ENCODE measurements at regions not wholly inside any gene's neighbourhood (a gene's known extent, or its start where the extent isn't known, plus 50 kb on each side); places are given as distances from the start of the nearest gene placed in this dataset.
"Not testable (repeated sequence)": the region's sequence is repeated elsewhere in the genome, so short reads cannot be mapped to it uniquely, and the experiment has no call there.

DNA sequence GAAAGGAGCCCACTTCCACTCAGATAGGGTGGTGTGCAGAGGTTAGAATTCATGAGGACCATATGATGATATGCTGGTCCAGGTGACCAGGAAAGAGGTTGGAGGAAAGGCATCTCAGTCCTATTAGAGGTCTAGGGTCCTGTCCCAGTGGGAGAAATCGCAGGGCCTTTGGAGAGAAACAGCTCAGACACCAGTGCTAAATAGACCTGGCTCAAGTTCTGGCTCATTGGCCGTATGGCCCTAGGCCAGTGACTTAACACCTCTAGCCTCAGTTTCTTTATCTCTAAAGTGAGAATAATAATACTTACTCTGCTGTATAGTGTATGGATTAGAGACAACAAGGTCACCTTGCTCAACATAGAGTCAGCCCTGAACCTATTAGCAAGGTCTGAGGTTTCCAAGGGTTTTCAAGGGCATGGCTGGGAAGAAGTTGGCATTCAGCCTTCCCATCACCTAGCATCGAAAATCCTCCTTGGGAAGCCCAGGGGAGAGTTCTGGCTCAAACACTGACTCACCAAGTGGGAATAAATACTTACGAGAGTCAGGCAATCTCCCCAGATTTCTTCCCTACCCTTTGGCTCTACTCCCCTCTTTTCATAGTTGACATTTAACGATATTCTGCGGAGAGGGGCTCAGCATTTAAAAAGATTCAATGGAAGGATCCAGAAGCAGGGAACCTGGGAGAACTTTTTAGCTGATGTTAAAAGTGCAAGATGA lies 473.1 kb upstream of the PODXL start:
- no peak for DNase-seq

DNA sequence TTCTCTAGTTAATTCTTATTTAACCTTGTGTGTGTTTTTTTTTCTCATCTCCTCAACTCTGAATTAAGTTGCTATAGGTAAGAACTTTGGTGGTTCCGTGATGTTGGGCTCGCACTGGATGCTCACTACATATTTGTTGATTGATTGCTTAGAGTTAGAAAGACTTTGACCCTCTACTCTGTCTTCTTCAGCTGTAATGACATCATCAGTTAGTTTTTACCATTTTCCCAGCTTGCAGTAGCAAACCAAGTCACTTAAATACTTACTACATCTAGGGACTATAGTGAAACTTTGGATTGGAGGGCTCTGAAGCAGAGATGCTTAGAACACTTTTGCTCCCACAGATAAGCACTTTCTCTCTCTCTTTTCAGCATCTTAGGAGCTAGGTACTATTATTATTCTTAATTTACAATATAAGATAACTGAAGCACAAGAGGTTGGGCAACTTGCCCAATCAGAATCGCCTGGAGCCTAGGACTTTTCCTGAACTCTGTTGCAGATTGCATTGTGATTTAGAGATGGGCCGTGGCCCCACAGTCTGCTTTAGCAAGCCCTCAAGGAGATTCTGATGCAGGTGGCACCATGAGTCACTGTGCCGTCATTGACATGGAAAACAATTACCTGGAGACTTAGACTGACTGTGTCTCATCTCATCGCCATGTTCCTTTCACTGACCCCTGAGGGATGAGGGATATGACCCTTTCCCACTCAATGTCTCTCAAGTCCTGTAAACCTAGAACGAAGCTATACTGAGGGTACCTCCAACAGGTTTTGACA lies 471.9 kb upstream of the PODXL start:
- no peak for DNase-seq

DNA sequence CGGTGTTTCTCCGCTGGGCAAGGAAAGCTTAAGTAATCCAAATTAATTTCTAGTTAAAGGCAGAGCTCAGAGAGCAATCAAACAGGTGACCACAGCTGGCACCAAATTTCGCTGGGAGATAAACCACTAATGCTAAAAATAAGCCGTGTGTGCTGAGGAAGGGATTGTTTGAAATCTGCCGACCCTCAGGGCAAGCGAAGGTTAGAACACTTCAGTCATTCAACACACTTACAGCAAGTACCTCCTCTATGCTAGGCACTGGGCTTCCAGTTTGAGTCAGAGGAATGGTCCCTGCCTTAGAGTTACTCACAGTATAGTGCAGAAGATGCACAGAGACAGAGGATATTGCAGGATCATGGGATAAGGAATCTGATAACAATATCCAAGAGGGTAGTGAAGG lies 467.9 kb upstream of the PODXL start:
- DNase-seq: no peak

DNA sequence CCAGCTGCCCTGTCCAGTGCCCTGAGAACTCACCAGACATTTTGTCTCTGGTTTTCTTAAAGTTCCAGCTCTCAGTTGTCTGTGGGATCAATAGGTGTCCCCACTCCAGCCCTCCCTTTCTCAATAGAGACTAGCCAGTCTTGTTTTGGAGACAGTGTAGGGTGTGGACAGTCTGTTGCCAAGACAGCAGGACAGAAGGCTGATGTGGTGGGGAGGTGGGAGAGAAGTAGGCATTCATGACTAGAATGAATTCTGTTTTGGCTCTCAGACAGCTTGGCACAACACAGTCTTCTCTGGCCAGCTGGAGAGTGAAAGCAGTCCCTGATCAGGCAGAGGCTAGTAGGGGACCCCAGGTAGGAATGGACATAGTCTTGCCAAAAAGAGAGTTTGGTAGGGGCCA lies 467.0 kb upstream of the PODXL start:
- DNase-seq: no peak

DNA sequence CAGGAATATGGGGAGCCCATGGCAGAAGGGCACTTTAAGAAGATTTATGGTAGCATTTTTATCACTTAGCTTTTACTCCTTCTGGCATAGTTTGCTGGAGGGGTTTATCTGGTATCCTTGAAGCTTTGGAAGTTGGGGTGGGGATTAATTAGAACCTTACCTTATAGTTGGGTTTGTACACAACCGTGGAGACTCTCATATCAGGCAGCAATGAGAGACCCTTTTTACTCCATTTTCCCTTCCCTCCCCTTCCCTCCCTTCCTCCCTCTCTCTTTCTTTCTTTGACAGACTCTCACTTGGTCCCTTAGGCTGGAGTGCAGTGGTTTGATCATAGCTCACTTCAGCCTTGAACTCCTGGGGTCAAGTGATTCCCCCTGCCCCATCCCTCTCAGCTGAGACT lies 465.8 kb upstream of the PODXL start:
- DNase-seq: no peak

DNA sequence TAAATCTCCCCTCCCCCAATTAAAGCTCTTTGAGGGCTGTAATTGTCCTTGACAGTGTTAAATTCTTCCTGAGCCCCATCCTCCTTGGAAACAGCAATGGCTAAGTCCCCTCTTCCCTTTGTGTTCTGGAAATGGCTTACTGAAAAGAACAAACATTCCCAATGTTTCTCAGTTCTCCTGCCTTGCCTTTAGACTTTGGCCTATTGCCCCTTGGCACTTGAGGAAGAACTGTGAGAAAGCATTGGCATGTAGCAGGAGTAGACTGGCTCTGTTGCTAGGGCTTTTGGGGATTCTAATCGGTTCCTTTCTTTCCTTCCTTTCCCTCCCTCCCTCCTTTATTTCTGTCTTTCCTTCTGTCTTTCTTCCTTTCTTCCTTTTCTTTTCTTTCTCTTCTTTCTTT lies 463.3 kb upstream of the PODXL start:
- DNase-seq: no peak

DNA sequence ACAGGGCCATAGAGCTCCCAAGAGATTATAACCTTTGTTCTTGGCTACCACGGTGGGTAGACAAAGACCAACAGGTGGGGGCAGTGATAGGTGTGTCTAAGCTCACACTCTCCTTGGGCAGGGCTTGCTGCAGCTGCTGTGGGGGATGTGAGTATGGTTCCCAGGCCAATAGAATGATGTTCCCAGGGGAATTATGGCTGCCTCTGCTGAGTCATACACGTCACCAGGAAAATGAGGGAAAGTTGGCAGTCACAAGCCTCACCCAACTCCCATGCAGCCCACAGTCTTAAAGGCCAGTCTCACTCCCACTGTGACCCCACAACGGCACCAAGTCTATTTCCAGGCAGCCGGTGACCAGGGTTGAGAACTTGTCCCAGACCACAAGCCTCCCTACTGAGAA lies 453.4 kb upstream of the PODXL start:
- no peak for DNase-seq

DNA sequence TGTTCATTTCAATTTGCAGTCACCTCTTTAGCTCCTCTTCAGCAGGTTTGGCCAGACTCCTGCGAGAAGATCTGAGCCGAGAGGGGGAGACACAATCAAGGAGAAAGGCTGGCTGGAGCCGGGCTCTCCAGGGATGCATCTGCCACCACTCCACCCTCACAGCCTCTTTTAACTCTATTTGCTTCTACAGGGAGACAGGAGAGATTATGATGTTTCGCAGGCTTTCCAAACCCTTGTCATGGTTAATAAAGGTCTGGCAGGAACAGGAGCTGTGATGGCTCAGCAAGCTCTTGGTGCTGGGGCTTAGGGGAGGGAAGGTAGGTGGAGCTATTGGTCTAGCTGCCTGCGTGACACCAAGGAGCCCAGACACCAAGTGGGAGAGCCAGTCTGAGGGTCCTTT lies 448.1 kb upstream of the PODXL start:
- no peak for DNase-seq

DNA sequence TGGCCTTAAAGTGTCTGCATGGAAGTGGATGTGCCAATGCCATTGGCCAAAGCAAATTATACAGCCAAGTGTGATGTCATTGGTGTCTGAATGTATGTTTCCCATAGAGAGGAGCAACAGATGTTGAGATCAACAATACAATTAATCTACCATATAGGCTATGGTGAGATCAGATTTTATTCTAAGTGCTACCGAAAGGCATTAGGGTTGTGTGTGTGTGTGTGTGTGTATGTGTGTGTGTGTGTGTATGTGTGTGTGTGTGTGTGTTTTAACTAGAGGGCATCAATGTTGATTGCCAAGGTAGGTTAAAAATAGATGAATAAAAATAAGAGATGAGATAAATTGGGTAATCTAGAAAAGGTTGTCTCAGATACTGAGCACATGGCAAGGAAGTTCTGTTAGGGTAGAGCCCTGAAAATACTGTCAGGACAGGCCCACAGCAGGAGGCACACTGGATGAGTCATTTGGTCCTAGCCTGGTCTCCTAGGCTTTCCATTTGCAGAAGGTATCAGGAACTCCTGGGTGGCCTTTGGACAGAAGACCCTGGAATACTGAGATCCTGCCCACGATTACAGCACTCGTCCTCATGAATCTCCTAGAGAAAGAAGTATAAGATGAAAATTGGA lies 446.0 kb upstream of the PODXL start:
- no peak for DNase-seq

DNA sequence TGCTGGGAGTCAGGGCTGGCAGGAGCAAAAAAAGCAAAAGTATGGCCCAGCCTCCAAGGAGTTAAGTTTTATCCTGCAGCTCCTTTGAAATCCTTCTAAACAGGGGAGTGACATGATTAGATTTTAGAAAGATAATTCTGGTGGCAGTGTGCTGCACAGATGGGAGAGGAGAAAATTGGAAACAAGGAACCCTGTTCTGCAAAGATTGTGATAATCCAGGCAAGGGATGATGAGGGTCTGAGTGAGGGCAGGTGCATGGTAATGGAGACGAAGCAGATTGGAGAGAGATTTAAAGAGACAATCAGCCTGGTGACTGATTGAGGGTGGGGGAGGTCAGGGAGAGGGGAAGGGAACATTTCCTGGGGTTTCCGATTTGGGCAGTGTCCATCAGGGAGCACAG lies 444.7 kb upstream of the PODXL start:
- no peak for DNase-seq

DNA sequence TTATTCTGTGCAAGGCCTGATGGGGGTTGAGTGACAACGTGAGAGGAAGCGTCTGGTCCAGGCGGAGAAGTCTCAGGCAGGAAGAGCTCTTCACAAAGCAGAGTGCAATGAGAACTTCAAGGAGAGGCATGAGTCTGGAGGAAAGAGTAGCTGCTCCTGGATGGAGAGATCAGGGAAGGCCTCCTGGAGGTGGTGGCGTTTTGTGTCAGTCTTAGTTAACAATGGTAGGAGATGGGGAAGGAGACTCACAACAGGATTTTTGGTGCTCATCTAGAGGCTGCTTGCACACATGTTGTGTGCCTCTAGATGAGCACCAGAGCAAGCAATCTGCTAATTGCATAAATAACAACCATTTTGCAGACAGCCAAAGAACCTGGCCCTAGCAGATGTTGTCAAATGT lies 442.8 kb upstream of the PODXL start:
- no peak for DNase-seq

DNA sequence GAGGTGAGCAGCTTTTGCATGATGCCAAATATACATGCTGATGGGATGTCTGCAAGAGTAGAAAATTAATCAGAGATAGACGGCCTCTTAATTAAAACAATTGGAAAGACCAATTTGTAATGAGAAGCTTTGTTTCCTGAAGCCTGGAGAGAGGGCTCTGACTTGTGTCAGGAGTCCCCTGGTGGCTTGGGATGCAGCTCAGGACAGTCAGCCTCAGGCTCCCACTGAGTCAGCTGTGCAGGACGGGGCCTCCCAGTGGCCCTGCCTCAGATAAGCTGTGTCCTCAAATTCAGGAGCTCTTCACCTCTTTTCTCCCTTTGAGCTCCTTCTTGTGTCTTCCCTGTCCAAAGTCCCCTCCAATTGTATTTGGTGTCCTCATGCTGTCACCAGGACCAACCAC lies 438.9 kb upstream of the PODXL start:
- no peak for DNase-seq

DNA sequence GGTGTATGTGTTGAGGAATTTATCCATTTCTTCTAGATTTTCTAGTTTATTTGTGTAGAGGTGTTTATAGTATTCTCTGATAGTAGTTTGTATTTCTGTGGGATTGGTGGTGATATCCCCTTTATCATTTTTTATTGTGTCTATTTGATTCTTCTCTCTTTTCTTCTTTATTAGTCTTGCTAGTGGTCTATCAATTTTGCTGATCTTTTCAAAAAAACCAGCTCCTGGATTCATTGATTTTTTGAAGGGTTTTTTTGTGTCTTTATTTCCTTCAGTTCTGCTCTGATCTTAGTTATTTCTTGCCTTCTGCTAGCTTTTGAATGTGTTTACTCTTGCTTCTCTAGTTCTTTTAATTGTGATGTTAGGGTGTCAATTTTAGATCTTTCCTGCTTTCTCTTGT lies 424.6 kb upstream of the PODXL start:
- DNase-seq: not testable (repeated sequence)

DNA sequence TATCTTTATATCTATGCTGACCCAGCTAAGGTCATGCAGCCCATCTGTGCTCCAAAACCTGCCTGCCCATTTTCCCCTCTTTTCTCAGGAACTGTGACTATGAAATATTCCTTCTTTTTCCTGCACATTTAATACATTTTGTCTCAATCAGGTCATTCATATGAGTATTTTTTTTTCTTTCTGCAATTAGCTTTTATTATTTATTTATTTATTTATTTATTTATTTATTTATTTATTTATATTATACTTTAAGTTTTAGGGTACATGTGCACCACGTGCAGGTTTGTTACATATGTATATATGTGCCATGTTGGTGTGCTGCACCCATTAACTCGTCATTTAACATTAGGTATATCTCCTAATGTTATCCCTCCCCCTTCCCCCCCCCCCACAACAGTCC lies 421.7 kb upstream of the PODXL start:
- not testable (repeated sequence) for DNase-seq

DNA sequence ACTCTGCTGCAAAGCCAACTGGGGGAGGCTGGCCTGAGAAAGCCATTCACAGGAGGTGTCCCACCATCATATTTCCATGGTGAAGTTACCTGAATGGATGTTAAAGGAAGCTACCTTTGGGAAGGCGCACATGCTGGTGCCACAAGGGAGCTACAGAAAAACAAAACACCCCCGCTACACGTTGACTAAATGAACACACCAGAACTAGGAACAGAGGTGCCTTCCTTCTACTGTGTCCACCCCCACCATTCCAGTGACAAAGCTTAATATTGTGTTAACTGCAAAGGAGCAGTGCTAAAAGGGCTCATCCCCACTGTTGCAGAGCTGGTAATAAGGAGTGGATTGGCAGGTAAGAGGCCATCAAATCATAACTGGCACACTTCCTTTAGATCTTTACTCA lies 420.0 kb upstream of the PODXL start:
- DNase-seq: no peak

DNA sequence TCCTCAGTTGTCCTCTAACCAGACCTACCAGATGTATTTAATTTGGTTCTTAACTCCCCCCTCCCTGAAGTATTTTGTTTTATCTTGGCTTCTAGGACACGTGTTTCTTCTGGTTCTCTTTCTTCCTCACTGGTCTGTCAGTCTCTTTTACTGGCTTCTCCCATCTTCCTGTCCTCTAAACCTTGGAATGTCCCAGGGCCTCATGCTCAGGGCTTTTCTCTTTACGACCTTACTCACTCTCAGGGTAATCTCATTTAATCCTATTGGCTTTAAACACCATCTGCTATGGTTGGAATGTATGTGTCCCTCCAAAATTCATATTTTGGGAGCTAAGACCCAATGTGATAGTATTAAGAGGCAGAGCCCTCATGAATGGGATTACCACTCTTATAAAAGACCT lies 418.2 kb upstream of the PODXL start:
- DNase-seq: no peak

DNA sequence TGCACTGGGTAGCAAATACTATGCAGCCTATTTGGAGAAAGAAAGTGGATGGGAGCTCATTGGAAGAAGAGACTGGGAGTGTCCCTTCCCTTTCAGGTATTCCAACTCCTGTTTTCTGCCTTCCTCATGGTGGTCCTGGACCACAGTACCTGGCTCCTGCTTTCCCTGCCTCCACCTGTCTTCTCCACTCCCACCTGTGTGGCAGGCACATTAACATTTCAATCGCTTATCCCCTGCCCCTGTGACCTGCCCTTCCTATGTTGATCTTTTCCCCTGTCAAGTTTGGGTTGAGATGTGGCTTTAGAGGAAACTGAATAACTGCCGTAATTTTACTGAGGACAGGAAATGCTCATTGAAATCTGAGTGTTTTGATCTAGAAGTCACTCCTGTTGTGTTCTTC lies 415.8 kb upstream of the PODXL start:
- no peak for DNase-seq

DNA sequence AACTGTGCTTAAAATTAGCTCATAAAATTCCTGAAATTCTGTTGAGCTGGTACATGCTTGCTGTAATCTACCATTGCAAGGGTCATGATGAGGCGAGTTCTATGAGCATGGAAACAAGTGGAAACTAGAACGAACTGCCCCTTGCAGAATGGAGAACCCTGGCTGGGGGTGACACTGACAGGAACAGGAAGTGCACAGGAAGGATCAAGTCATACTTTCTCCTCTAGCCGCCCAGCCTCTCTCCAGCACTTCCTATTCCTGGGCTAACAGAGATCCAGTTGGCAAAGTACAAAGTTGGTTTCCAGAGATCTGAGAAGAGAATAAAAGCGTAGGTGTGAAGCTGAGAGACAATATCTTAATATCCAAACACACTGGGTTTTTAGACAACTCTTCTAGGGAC lies 414.2 kb upstream of the PODXL start:
- DNase-seq: no peak

DNA sequence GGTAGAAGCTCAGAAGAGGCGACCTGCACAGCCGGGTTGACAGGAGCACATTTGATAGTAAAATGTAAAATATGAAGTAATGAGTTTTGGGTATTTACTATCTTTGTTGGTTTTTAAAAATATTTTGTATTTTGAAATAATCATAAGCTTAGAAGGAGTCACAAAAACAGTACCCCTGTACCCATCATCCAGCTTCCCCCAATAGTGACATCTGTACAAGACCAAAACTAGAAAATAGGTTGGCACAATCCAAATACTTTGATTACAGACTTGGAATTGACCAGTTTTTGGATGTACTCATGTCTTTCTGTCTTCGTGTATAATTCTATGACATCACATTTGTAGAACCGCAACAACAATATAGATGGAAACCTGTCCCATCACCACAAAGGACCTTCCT lies 413.1 kb upstream of the PODXL start:
- no peak for DNase-seq

DNA sequence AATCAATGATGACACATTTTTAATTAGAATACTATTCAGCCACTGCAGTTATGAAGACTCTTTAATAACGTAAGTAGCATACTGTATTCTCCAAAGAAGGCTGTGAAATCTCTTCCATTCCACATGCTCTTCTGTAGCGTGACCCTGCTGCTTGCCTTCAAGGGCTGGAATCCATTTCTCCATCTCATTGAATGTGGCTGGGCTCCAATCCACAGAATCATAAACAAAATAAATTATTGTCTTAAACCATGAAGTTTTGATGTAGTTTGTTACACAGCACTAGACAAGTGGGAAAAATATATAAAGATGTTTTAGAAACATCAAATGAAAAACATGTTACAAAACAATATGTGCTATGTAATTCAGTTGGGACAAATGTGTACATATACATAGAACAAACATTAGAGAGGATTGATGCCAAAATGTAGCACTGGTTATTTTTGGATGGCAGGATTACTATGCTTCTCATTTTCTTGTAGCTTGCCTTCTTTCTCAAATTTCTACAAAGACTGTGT lies 410.8 kb upstream of the PODXL start:
- no peak for DNase-seq

DNA sequence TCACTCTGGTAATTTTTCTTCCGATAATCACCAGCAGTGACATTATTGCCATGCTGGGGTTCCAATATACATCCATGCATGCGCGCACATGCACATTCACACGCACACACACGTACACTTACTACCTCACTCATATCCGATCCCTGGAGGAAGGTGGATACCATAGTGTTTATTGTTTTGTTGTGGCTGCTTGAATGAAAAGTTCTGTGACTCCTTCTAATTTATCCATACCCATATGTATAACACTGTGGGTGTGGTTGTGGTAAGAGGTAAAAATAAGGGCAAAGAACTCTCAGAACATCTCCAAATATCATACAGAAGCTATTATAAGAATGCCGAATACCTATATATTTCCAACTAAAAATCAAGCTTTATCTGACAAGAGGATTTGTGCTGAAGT lies 407.8 kb upstream of the PODXL start:
- no peak for DNase-seq

DNA sequence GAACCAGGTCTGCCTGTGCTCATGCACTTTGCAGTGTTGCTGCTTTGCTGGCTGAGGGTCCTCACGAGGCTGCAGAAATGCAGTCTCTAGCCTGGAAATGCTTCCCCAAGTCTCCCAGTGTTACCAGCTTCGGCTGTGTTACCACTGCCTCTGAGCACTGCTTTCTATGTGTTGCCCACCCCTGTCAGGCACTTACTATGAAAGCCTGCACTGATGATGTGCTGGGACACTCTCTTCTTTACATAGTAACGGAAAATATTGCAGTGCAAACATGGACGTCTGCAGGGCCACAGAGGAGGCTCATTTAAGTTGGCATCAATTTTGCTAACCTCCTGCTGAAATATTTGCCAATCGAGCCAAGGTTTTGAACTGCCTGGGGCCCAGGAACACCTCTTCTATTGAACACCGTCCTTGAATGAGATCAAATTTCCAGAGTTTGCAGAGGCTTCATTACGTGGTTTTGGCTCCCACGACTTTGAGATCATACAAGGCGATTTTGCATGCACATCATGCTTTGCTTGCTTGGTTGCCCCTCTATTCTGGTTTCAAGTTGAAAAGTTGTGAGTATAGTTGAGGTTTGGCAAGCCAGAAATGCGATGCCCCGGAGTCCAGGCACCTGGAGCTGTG lies 404.7 kb upstream of the PODXL start:
- no peak for DNase-seq

DNA sequence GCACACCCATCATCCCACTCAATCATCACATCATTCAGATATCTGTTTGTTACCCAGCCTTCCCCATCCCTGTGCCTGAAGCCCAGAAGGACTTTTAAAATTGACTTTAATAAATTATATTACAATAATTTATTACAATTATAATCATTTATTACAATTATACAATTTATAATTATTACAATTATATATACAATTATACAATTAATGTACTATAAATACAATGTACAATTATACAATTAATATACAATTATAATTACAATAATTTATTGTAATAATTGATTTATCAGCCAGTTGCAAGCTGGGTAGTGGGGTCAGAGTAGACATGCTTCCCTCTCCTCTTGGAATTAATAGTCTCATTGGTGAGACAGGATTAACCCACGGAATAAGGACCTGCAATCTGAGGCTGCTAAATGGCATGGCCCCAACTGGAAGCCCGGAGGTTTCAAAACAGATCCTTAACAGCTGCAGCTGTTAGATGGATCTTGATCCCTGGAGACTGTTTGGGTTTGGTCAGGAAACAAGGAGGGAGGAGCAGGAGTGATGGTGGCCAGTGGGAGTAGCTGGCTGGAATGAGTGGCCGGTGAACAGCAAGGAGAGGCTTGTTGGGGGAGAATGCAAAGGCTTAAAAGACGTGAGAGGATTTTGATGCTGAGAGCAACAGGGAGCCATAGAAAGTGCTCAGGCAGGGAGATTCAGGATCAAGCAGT lies 402.8 kb upstream of the PODXL start:
- peak; percentile 50 for DNase-seq

Data from DMS 273 treated with DMSO at 0.1 percent for 48 hours (cell line).